Upper lobe of left lung (tissue), 4 donors: ENCODE measurements at regions not wholly inside any gene's neighbourhood (a gene's known extent, or its start where the extent isn't known, plus 50 kb on each side); places are given as distances from the start of the nearest gene placed in this dataset.

Source experiments
- CTCF ChIP-seq, 6 experiments: fragments of 450-650 bp in 4 of 6; fragments of 200-600 bp in 2 of 6; sonication (generic) in 2 of 6; IDR thresholded peaks; one replicate each; pipeline ENCODE4 v1.5.1; 2016 to 2019; ENCODE audit warnings: antibody characterized with exemption in 6 of 6
- EP300 ChIP-seq, 4 donors: sonication (generic); formaldehyde crosslinking; IDR thresholded peaks; one replicate each; pipeline ENCODE4 v1.5.1; 2017; ENCODE audit warnings: antibody characterized with exemption in 4 of 4, control low read depth in 2 of 4
- POLR2AphosphoS5 ChIP-seq, 2 donors: sonication (generic); formaldehyde crosslinking; IDR thresholded peaks; one replicate each; pipeline ENCODE4 v1.5.1; 2017; ENCODE audit warnings: antibody characterized with exemption in 2 of 2

GRCh38 chr9:739362-739761 is 102.1 kb upstream of the DMRT1 start:
- TF ChIP-seq CTCF (IDR thresholded peaks at IDR 0.05) = no peak
- TF ChIP-seq POLR2AphosphoS5 (IDR thresholded peaks at IDR 0.05) = no peak
- TF ChIP-seq EP300 (IDR thresholded peaks at IDR 0.05) = no peak
